Endothelial cell of umbilical vein (primary cell): ENCODE measurements at regions not wholly inside any gene's neighbourhood (a gene's known extent, or its start where the extent isn't known, plus 50 kb on each side); places are given as distances from the start of the nearest gene placed in this dataset.

Experiments used
- BruUV-seq: library from RNA; stranded (reverse); fragments of 400-500 nt; replicated peaks from 2 replicates; lab custom pipeline; 2021; lab: Mats Ljungman, UMichigan
- CTCF ChIA-PET: fragments of 300-600, 350-600 bp; sonication (Branson Sonifier 250); formaldehyde crosslinking; loops from one replicate; lab custom pipeline; 2021; ENCODE audit warnings: antibody characterized with exemption, inconsistent platforms; lab: Charles Lee
- POLR2A ChIA-PET: fragments of 300-600, 350-600 bp; sonication (Branson Sonifier 250); formaldehyde crosslinking; loops from one replicate; lab custom pipeline; 2021; ENCODE audit warnings: antibody characterized with exemption, inconsistent platforms; lab: Charles Lee
- DNase-seq: peaks from one replicate; pipeline ENCODE4 v3.0.0-alpha.2; 2011; ENCODE audit warnings: low read depth, low spot score
- FAIRE-seq: peaks from 2 replicates; lab custom pipeline; 2011; peaks lifted over from hg19 to GRCh38; lab: Jason Lieb, UNC
- H2AFZ ChIP-seq: 2 replicates; pipeline ENCODE4 v1.6.0; 2012; ENCODE audit warnings: low read depth, low read length, control low read depth, inconsistent platforms
- H3K27ac ChIP-seq: 2 replicates; pipeline ENCODE4 v1.5.1; 2011; ENCODE audit warnings: low read depth, mild to moderate bottlenecking, control low read depth, low read length, moderate library complexity; ENCODE audit not compliant: insufficient read depth
- H3K27me3 ChIP-seq, 2 experiments: 2 replicates each; pipeline versions ENCODE4 v1.6.0 to v1.6.1; 2011; ENCODE audit warnings: low read length in 2 of 2, mixed read lengths in 1 of 2; ENCODE audit not compliant: control insufficient read depth in 2 of 2, insufficient read depth in 2 of 2
- H3K36me3 ChIP-seq, 2 experiments: 2 replicates in 1 of 2; 3 replicates in 1 of 2; pipeline ENCODE4 v1.5.1; 2011; ENCODE audit warnings: low read length in 2 of 2, mild to moderate bottlenecking in 1 of 2, moderate library complexity in 1 of 2; ENCODE audit not compliant: control insufficient read depth in 2 of 2, insufficient read depth in 2 of 2; ENCODE audit errors: extremely low read depth in 1 of 2
- H3K4me1 ChIP-seq: 3 replicates; pipeline ENCODE4 v1.5.1; 2011; ENCODE audit warnings: mild to moderate bottlenecking, low read length; ENCODE audit not compliant: control insufficient read depth, insufficient read depth; ENCODE audit errors: extremely low read depth
- H3K4me2 ChIP-seq: 2 replicates; pipeline ENCODE4 v1.6.1; 2011; ENCODE audit warnings: low read length, control low read depth, mixed read lengths; ENCODE audit not compliant: insufficient read depth
- H3K4me3 ChIP-seq, 3 experiments: fragments of 200-600 bp in 1 of 3; sonication (generic), shearing (Covaris generic) in 1 of 3; replicated peaks in 1 of 3; 2 replicates each; pipeline ENCODE4 v1.5.1; 2011 to 2016; ENCODE audit warnings: control low read depth in 3 of 3, low read length in 3 of 3, mild to moderate bottlenecking in 2 of 3, inconsistent platforms in 1 of 3, low read depth in 1 of 3, moderate library complexity in 1 of 3; ENCODE audit not compliant: insufficient read depth in 1 of 3
- H3K79me2 ChIP-seq: 2 replicates; pipeline ENCODE4 v1.6.0; 2012; ENCODE audit warnings: low read length, inconsistent platforms; ENCODE audit not compliant: control insufficient read depth, insufficient read depth
- H3K9ac ChIP-seq: replicated peaks from 2 replicates; pipeline ENCODE3; 2011; ENCODE audit warnings: low read length, control low read depth; ENCODE audit not compliant: insufficient read depth; ENCODE audit errors: extremely low read depth
- H3K9me1 ChIP-seq: replicated peaks from 3 replicates; pipeline ENCODE4 v1.6.0; 2011; ENCODE audit warnings: mild to moderate bottlenecking, low read length; ENCODE audit not compliant: control insufficient read depth, insufficient read depth; ENCODE audit errors: extremely low read depth
- H3K9me3 ChIP-seq: replicated peaks from 2 replicates; pipeline ENCODE4 v1.5.1; 2012; ENCODE audit warnings: low read length, inconsistent platforms; ENCODE audit not compliant: control insufficient read depth, insufficient read depth
- H4K20me1 ChIP-seq: replicated peaks from 2 replicates; pipeline ENCODE3; 2011; ENCODE audit warnings: mild to moderate bottlenecking, low read length; ENCODE audit not compliant: control insufficient read depth, insufficient read depth; ENCODE audit errors: extremely low read depth
- CTCF ChIP-seq, 2 donors: IDR thresholded peaks; 1 replicate in 1 of 2; 2 replicates in 1 of 2; pipeline ENCODE4 v1.5.1; 2011; ENCODE audit warnings: low read length in 2 of 2, mild to moderate bottlenecking in 2 of 2, moderate library complexity in 2 of 2, control low read depth in 1 of 2, inconsistent platforms in 1 of 2, low read depth in 1 of 2; ENCODE audit not compliant: insufficient read depth in 1 of 2; ENCODE audit errors: extremely low read depth in 1 of 2
- EZH2 ChIP-seq: IDR thresholded peaks from 2 replicates; pipeline ENCODE4 v1.6.1; 2012; ENCODE audit warnings: borderline replicate concordance, low read depth, mild to moderate bottlenecking, moderate library complexity, low read length, inconsistent platforms; ENCODE audit not compliant: severe bottlenecking
- FOS ChIP-seq: IDR thresholded peaks from 2 replicates; pipeline ENCODE4 v1.6.1; 2011; ENCODE audit warnings: mild to moderate bottlenecking, low read length, moderate library complexity, borderline replicate concordance; ENCODE audit not compliant: insufficient read depth
- GATA2 ChIP-seq: IDR thresholded peaks from 2 replicates; pipeline ENCODE4 v1.7.0; 2011; ENCODE audit warnings: low read depth, mild to moderate bottlenecking, moderate library complexity, mixed read lengths, low read length; ENCODE audit not compliant: insufficient read length, insufficient read depth
- JUN ChIP-seq: IDR thresholded peaks from 2 replicates; pipeline ENCODE4 v1.6.1; 2011; ENCODE audit warnings: borderline replicate concordance, low read depth; ENCODE audit not compliant: insufficient read length, insufficient read depth
- MYC ChIP-seq: IDR thresholded peaks from one replicate; pipeline ENCODE4 v1.6.1; 2011; ENCODE audit warnings: mild to moderate bottlenecking, low read depth, low read length
- POLR2A ChIP-seq: IDR thresholded peaks from 2 replicates; pipeline ENCODE4 v1.6.1; 2012; ENCODE audit warnings: low read depth, mild to moderate bottlenecking, control low read depth, low read length
- POLR2AphosphoS5 ChIP-seq: IDR thresholded peaks from 2 replicates; pipeline ENCODE4 v1.6.1; 2012; ENCODE audit warnings: low read depth, mild to moderate bottlenecking, control low read depth, low read length, moderate library complexity; ENCODE audit not compliant: insufficient read depth
- dilution Hi-C: fragments of 300-500 bp; cut with MboI; formaldehyde crosslinking; loops from one replicate; pipeline ENCODE4 v1.15.0; 2019; ENCODE audit warnings: low sequenced_read_pairs; ENCODE audit not compliant: extremely low pct_ligation_motif_present
- intact Hi-C: fragments of 100-400 bp; cut with micrococcal nuclease; formaldehyde crosslinking; loops from one replicate; pipeline ENCODE4 v1.10.0; 2022

DNA sequence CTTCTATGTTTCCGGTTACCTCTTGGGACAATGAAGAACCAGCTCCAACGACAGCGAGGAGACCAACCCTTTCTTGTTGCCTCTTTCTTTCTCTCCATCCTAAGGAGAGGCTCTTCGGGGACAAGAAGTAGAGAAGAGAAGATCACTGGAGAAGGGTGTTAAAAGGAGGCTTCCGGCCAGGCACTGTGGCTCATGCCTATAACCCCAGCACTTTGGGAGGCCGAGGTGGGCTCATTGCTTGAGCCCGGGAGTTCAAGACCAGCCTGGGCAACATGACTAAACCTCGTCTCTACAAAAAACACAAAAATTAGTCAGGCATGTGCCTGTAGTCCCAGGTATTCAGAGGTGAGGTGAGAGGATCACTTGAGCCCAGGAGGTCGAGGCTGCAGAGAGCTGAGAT, 90.8 kb upstream of the TNFAIP3 start:
- intact Hi-C loops (no loop called here), dilution Hi-C loops (no loop called here)
- H3K4me3 ChIP-seq, result no peak overlapping the region
- no peaks in the 10 kb centered on the region for H3K27me3 ChIP-seq
- H3K36me3 ChIP-seq, result no peaks in the 10 kb centered on the region
- H3K9ac ChIP-seq, result no peak overlapping the region
- FAIRE-seq, result no peak
- H3K4me1 ChIP-seq, result peaks cover 23% of the 10 kb centered on the region
- H3K4me2 ChIP-seq, result peak overlapping the region; percentile 54
- peak overlapping the region; percentile 30 for H2AFZ ChIP-seq
- no peaks in the 10 kb centered on the region for H3K9me1 ChIP-seq
- no peak for DNase-seq
- peak overlapping the region; percentile 56 for H3K27ac ChIP-seq
- no peaks in the 10 kb centered on the region for H3K9me3 ChIP-seq
- TF ChIP-seq GATA2 (no peak), JUN (no peak), FOS (no peak), MYC (no peak), POLR2A (no peak), POLR2AphosphoS5 (no peak)
- ChIA-PET CTCF (interaction anchor here (1.1 to 1.7 kb wide), 3 partner anchors 11 to 68 kb away, joined by 5 to 10 read pairs (median 7); no protein-coding TSS in a partner anchor), POLR2A (no interaction called here)
- H3K79me2 ChIP-seq, result no peaks in the 10 kb centered on the region
- no TSS peak for BruUV-seq
- no peaks in the 10 kb centered on the region for H4K20me1 ChIP-seq

- CTCF ChIA-PET, result interaction anchor here (0.7 to 1.7 kb wide), 4 partner anchors 23 to 90 kb away, joined by 3 to 7 read pairs (median 4); partner anchors contain the start of gene TNFAIP3
- TF ChIP-seq CTCF (IDR thresholded peaks at IDR 0.05; ENCODE audit: extremely low read depth in 1 of 2, insufficient read depth in 1 of 2, low read depth in 1 of 2, low read length in 2 of 2), result peak in 1 of 2 donors; percentile 12
- peak; percentile 73 for TF ChIP-seq FOS
- no peak for TF ChIP-seq EZH2
- no peak for TF ChIP-seq JUN
- peak; percentile 93 for TF ChIP-seq GATA2
- DNase-seq (peak; percentile 55), FAIRE-seq (no peak)
- Histone ChIP-seq H3K27me3 (no peaks in the 10 kb centered on the region), H3K9me1 (no peaks in the 10 kb centered on the region), H3K27ac (peak overlapping the region; percentile 41), H3K4me3 (no peak overlapping the region), H3K79me2 (no peaks in the 10 kb centered on the region), H4K20me1 (no peaks in the 10 kb centered on the region), H3K9me3 (no peaks in the 10 kb centered on the region), H3K4me1 (peaks cover 23% of the 10 kb centered on the region), H3K9ac (peak overlapping the region; percentile 29), H3K36me3 (no peaks in the 10 kb centered on the region), H3K4me2 (peak overlapping the region; percentile 54), H2AFZ (peak overlapping the region; percentile 31)
- dilution Hi-C loops, result no loop called here
- intact Hi-C loops, result no loop called here
- POLR2A ChIA-PET, result no interaction called here
- no TSS peak for BruUV-seq
These were observed 90.0 kb upstream of the TNFAIP3 start for GRCh38 chr6:137776786-137777686.
